Islet precursor cell (in vitro differentiated cells): ENCODE measurements at regions not wholly inside any gene's neighbourhood (a gene's known extent, or its start where the extent isn't known, plus 50 kb on each side); places are given as distances from the start of the nearest gene placed in this dataset.

Experiments used
- DNase-seq: peaks from one replicate; pipeline ENCODE4 v3.0.0-alpha.2; 2018

DNA sequence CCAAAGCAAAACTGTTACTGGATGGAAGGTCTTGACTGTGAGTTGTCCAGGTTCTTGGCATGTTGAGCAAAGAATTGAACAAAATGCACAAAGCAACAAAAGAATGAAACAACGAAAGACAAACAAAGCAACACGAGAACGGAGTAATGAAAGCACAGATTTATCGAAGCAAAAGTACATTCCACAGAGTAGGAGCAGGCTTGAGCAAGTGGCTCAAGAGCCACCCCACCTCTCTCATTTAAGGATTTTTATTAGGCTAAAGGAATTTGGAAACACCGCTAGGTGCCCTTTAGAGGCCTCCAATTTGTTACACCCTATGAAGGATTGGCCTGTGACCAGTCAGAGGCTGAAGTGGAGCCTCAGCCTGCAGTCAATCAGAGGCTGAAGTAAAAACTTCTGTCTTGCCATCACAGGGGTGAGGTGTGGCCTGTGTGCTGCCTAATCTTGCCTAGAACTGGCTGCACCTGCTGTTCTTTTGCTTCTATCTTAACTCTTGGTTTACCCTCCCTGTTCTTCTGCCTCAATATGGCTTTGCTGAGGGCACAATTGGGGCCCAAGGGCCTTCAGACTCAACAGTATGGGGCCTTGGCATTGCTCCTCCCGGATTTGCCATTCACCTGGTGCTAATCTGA, 59.4 kb upstream of the FTH1 start:
- no peak for DNase-seq

- peak; percentile 80 for DNase-seq
Measured at GRCh38 chr11:62025487-62026105, 58.2 kb upstream of the FTH1 start.

GRCh38 chr11:62024936-62025486, 57.6 kb upstream of the FTH1 start:
- DNase-seq = no peak

GRCh38 chr11:62022211-62022610, 54.8 kb upstream of the FTH1 start:
- DNase-seq = no peak

- no peak for DNase-seq
Measured at GRCh38 chr11:62020661-62021060, 53.2 kb upstream of the FTH1 start.

DNA sequence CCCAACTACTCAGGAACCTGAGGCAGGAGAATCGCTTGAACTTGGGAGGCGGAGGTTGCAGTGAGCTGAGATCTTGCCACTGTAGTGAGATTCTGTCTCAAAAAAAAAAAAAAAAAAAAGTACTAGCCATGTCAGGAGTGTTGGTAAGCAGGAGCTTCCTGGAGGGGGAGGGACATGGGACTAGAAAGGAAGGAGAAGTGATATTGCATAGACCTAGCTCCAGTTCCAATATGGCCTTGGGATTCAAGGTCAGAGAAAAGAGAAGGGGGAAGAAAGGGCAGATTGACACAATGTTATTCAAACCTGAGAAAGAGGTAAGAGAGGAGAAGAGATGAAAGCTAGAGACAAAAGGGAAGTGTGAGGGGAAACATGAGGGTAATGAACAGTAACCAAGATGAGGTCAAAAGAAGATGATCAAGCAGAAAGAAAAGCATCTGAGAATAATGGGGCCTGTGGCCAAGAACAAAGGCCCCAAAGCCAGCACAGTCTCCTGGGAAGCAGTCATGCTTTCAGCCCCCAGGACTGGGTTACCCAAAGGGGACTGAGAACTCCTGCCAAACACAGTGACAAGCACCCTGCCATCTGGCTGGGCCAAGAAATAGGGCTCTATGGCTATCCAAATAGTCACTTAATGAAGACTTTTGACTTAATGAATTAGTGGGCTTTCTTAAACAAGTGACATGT, 51.7 kb upstream of the FTH1 start:
- DNase-seq = no peak

GRCh38 chr11:62017878-62018655, 50.6 kb upstream of the FTH1 start:
- DNase-seq = no peak
